ENCODE measurements at regions not wholly inside any gene's neighbourhood (a gene's known extent, or its start where the extent isn't known, plus 50 kb on each side); places are given as distances from the start of the nearest gene placed in this dataset.

- H3K9me3 ChIP-seq: peaks cover 0 to 4% of the 10 kb centered on the region in 2 donors
- WGBS, 2 donors (ENCODE audit: low coverage in 1 of 2): 88% methylated on average over 8 of the region's 8 CpGs; no CpG with 5 or more reads in 1 of the 2 donors
- intact Hi-C loops (cut with DNase I; ENCODE audit: low total_unique reads) (no loop called here), in situ Hi-C loops (cut with MboI; ENCODE audit: low pct_ligation_motif_present in 1 of 4, low pct_unique_long_range_greater_than_20kb in 1 of 4, low sequenced_read_pairs in 3 of 4) (loop anchor here in 1 of 4 donors (25.0 kb wide), 1 partner anchor 105 kb away; no protein-coding TSS in a partner anchor)
- no peaks in the 10 kb centered on the region for H3K4me1 ChIP-seq
- no peaks in the 10 kb centered on the region for H3K36me3 ChIP-seq
- DNase-seq: no peak
- H3K4me3 ChIP-seq: no peak overlapping the region
- H3K27me3 ChIP-seq: no peaks in the 10 kb centered on the region
- TF ChIP-seq, protein P1, sequence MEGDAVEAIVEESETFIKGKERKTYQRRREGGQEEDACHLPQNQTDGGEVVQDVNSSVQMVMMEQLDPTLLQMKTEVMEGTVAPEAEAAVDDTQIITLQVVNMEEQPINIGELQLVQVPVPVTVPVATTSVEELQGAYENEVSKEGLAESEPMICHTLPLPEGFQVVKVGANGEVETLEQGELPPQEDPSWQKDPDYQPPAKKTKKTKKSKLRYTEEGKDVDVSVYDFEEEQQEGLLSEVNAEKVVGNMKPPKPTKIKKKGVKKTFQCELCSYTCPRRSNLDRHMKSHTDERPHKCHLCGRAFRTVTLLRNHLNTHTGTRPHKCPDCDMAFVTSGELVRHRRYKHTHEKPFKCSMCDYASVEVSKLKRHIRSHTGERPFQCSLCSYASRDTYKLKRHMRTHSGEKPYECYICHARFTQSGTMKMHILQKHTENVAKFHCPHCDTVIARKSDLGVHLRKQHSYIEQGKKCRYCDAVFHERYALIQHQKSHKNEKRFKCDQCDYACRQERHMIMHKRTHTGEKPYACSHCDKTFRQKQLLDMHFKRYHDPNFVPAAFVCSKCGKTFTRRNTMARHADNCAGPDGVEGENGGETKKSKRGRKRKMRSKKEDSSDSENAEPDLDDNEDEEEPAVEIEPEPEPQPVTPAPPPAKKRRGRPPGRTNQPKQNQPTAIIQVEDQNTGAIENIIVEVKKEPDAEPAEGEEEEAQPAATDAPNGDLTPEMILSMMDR (IDR thresholded peaks at IDR 0.05): no peak
- no peak for TF ChIP-seq POLR2A (IDR thresholded peaks at IDR 0.05)
- TF ChIP-seq POLR2AphosphoS5 (IDR thresholded peaks at IDR 0.05): no peak
- no peak for TF ChIP-seq EP300 (IDR thresholded peaks at IDR 0.05; ENCODE audit: low read depth)
- H3K27ac ChIP-seq: no peak overlapping the region
These were observed 382.2 kb upstream of the KLF6 start for GRCh38 chr10:4167216-4167615.

- H3K4me3 ChIP-seq: no peak overlapping the region
- no peak for DNase-seq
- H3K36me3 ChIP-seq: no peaks in the 10 kb centered on the region
- 38 to 78% methylated on average over 4 to 7 of the region's 7 CpGs for WGBS, 2 donors (ENCODE audit: low coverage in 1 of 2)
- intact Hi-C loops (cut with DNase I; ENCODE audit: low total_unique reads): no loop called here
- H3K27ac ChIP-seq: no peak overlapping the region
- TF ChIP-seq POLR2AphosphoS5 (IDR thresholded peaks at IDR 0.05) (no peak), EP300 (IDR thresholded peaks at IDR 0.05; ENCODE audit: low read depth) (no peak), POLR2A (IDR thresholded peaks at IDR 0.05) (no peak)
- TF ChIP-seq, protein P1 (IDR thresholded peaks at IDR 0.05): no peak
- no peaks in the 10 kb centered on the region for H3K9me3 ChIP-seq
- H3K4me1 ChIP-seq: no peaks in the 10 kb centered on the region
- no peaks in the 10 kb centered on the region for H3K27me3 ChIP-seq
- in situ Hi-C loops (cut with MboI; ENCODE audit: low pct_ligation_motif_present in 1 of 4, low pct_unique_long_range_greater_than_20kb in 1 of 4, low sequenced_read_pairs in 3 of 4): loop anchor here in 1 of 4 donors (25.0 kb wide), 1 partner anchor 100 kb away; no protein-coding TSS in a partner anchor
These were observed 377.7 kb upstream of the KLF6 start for GRCh38 chr10:4162571-4163286.

GRCh38 chr10:4159173-4159572, 374.2 kb upstream of the KLF6 start:
- Histone ChIP-seq H3K9me3 (no peaks in the 10 kb centered on the region), H3K27ac (no peak overlapping the region), H3K4me3 (no peak overlapping the region), H3K4me1 (no peaks in the 10 kb centered on the region), H3K27me3 (no peaks in the 10 kb centered on the region), H3K36me3 (no peaks in the 10 kb centered on the region)
- no peak for DNase-seq
- intact Hi-C loops (cut with DNase I; ENCODE audit: low total_unique reads) (no loop called here), in situ Hi-C loops (cut with MboI; ENCODE audit: low pct_ligation_motif_present in 1 of 4, low pct_unique_long_range_greater_than_20kb in 1 of 4, low sequenced_read_pairs in 3 of 4) (loop anchor here in 1 of 4 donors (25.0 kb wide), 1 partner anchor 97 kb away; no protein-coding TSS in a partner anchor)
- TF ChIP-seq POLR2A (IDR thresholded peaks at IDR 0.05): no peak
- TF ChIP-seq EP300 (IDR thresholded peaks at IDR 0.05; ENCODE audit: low read depth): no peak
- no peak for TF ChIP-seq POLR2AphosphoS5 (IDR thresholded peaks at IDR 0.05)
- TF ChIP-seq, protein P1 (IDR thresholded peaks at IDR 0.05): no peak
- 90 to 92% methylated on average over 5 to 6 of the region's 6 CpGs for WGBS, 2 donors (ENCODE audit: low coverage in 1 of 2)

- Histone ChIP-seq H3K36me3 (no peaks in the 10 kb centered on the region), H3K4me1 (no peaks in the 10 kb centered on the region), H3K27ac (no peak overlapping the region), H3K4me3 (no peak overlapping the region), H3K27me3 (no peaks in the 10 kb centered on the region), H3K9me3 (no peaks in the 10 kb centered on the region)
- 81 to 83% methylated on average over 2 to 4 of the region's 4 CpGs for WGBS, 2 donors (ENCODE audit: low coverage in 1 of 2)
- in situ Hi-C loops (cut with MboI; ENCODE audit: low pct_ligation_motif_present in 1 of 4, low pct_unique_long_range_greater_than_20kb in 1 of 4, low sequenced_read_pairs in 3 of 4) (loop anchor here in 1 of 4 donors (25.0 kb wide), 1 partner anchor 92 kb away; no protein-coding TSS in a partner anchor), intact Hi-C loops (cut with DNase I; ENCODE audit: low total_unique reads) (no loop called here)
- DNase-seq: no peak
- TF ChIP-seq POLR2AphosphoS5 (IDR thresholded peaks at IDR 0.05) (no peak), POLR2A (IDR thresholded peaks at IDR 0.05) (no peak), EP300 (IDR thresholded peaks at IDR 0.05; ENCODE audit: low read depth) (no peak)
- TF ChIP-seq, protein P1 (IDR thresholded peaks at IDR 0.05): no peak
These were observed 369.2 kb upstream of the KLF6 start for GRCh38 chr10:4154191-4154715.
